DOHH2 (cell line): ENCODE measurements at regions not wholly inside any gene's neighbourhood (a gene's known extent, or its start where the extent isn't known, plus 50 kb on each side); places are given as distances from the start of the nearest gene placed in this dataset.

ENCODE experiments used
- H3F3A ChIP-seq: fragments of 200-600 bp; sonication (generic), shearing (Covaris generic); 2 replicates; pipeline ENCODE4 v1.6.0; 2016; ENCODE audit warnings: antibody characterized with exemption, mild to moderate bottlenecking; ENCODE audit not compliant: control insufficient read depth, insufficient read depth
- H3K27ac ChIP-seq: fragments of 200-600 bp; sonication (generic); 2 replicates; pipeline ENCODE4 v1.5.1; 2014; ENCODE audit warnings: low read depth, mild to moderate bottlenecking, low read length, moderate library complexity
- H3K27me3 ChIP-seq: fragments of 200-600 bp; sonication (generic); 2 replicates; pipeline ENCODE4 v1.6.1; 2014; ENCODE audit warnings: mild to moderate bottlenecking, low read length, mixed read lengths; ENCODE audit not compliant: control insufficient read depth
- H3K36me3 ChIP-seq: fragments of 200-600 bp; sonication (generic); 2 replicates; pipeline ENCODE4 v1.6.1; 2014; ENCODE audit warnings: mild to moderate bottlenecking, low read length, moderate library complexity, mixed read lengths; ENCODE audit not compliant: control insufficient read depth
- H3K4me1 ChIP-seq: fragments of 200-600 bp; sonication (generic); 2 replicates; pipeline ENCODE4 v1.6.1; 2014; ENCODE audit warnings: mild to moderate bottlenecking, low read length, mixed read lengths; ENCODE audit not compliant: control insufficient read depth
- H3K4me2 ChIP-seq: fragments of 200-600 bp; sonication (generic); 2 replicates; pipeline ENCODE4 v1.6.0; 2014; ENCODE audit warnings: mild to moderate bottlenecking, low read length, moderate library complexity
- H3K4me3 ChIP-seq: fragments of 200-600 bp; sonication (generic); 2 replicates; pipeline ENCODE4 v1.5.1; 2014; ENCODE audit warnings: mild to moderate bottlenecking, low read length, mixed read lengths
- H3K79me2 ChIP-seq: fragments of 200-600 bp; sonication (generic); 2 replicates; pipeline ENCODE4 v1.6.1; 2014; ENCODE audit warnings: mild to moderate bottlenecking, low read length, mixed read lengths; ENCODE audit not compliant: control insufficient read depth
- H3K9me2 ChIP-seq: fragments of 200-600 bp; sonication (generic); replicated peaks from 2 replicates; pipeline ENCODE4 v1.6.1; 2014; ENCODE audit warnings: mild to moderate bottlenecking, low read length, mixed read lengths; ENCODE audit not compliant: control insufficient read depth
- H3K9me3 ChIP-seq: fragments of 200-600 bp; sonication (generic); 2 replicates; pipeline ENCODE4 v1.6.1; 2014; ENCODE audit warnings: antibody characterized with exemption, low read length, mixed read lengths; ENCODE audit not compliant: control insufficient read depth, insufficient read depth
- H4K20me1 ChIP-seq: fragments of 200-600 bp; sonication (generic); 2 replicates; pipeline ENCODE4 v1.6.0; 2014; ENCODE audit warnings: low read depth, mild to moderate bottlenecking, antibody characterized with exemption, low read length, moderate library complexity; ENCODE audit not compliant: control insufficient read depth, insufficient read depth
- CTCF ChIP-seq: fragments of 200-600 bp; sonication (generic); IDR thresholded peaks from one replicate; pipeline ENCODE4 v1.5.1; 2014; ENCODE audit warnings: antibody characterized with exemption, mild to moderate bottlenecking, low read depth, low read length; ENCODE audit not compliant: poor library complexity, severe bottlenecking
- EZH2phosphoT487 ChIP-seq: fragments of 200-600 bp; sonication (generic); IDR thresholded peaks from 2 replicates; pipeline ENCODE4 v1.6.1; 2017; ENCODE audit warnings: borderline replicate concordance, mild to moderate bottlenecking, antibody characterized with exemption, low read length, moderate library complexity, mixed read lengths

GRCh38 chr1:68594851-68595250 is 98.0 kb upstream of the DEPDC1 start:
- no peaks in the 10 kb centered on the region for H3F3A ChIP-seq
- no peak for TF ChIP-seq EZH2phosphoT487
- TF ChIP-seq CTCF: no peak
- H3K79me2 ChIP-seq: no peaks in the 10 kb centered on the region
- H3K27ac ChIP-seq: no peak overlapping the region
- no peak overlapping the region for H3K4me3 ChIP-seq
- no peaks in the 10 kb centered on the region for H3K9me2 ChIP-seq
- H3K9me3 ChIP-seq: no peaks in the 10 kb centered on the region
- no peaks in the 10 kb centered on the region; the same call in 1 of the 2 replicates for H3K27me3 ChIP-seq
- H3K4me2 ChIP-seq: no peak overlapping the region
- H3K36me3 ChIP-seq: no peaks in the 10 kb centered on the region
- H3K4me1 ChIP-seq: no peaks in the 10 kb centered on the region
- H4K20me1 ChIP-seq: no peaks in the 10 kb centered on the region

GRCh38 chr1:68600049-68600661 is 103.3 kb upstream of the DEPDC1 start:
- H3K4me3 ChIP-seq: no peak overlapping the region
- TF ChIP-seq EZH2phosphoT487 (no peak), CTCF (peak; percentile 65)

GRCh38 chr1:68608289-68608688 is 111.4 kb upstream of the DEPDC1 start:
- H3K9me3 ChIP-seq: no peaks in the 10 kb centered on the region
- no peaks in the 10 kb centered on the region for H4K20me1 ChIP-seq
- no peaks in the 10 kb centered on the region for H3K9me2 ChIP-seq

More at GRCh38 chr1:68600049-68600661, 103.3 kb upstream of the DEPDC1 start:
- Histone ChIP-seq H3K9me3 (no peaks in the 10 kb centered on the region), H3K4me2 (no peak overlapping the region), H3K79me2 (no peaks in the 10 kb centered on the region), H3K4me1 (no peaks in the 10 kb centered on the region), H3K9me2 (no peaks in the 10 kb centered on the region), H3K27me3 (no peaks in the 10 kb centered on the region), H3K27ac (no peak overlapping the region), H4K20me1 (no peaks in the 10 kb centered on the region), H3K36me3 (no peaks in the 10 kb centered on the region), H3F3A (no peaks in the 10 kb centered on the region)

More at GRCh38 chr1:68608289-68608688, 111.4 kb upstream of the DEPDC1 start:
- TF ChIP-seq EZH2phosphoT487 (no peak), CTCF (no peak)
- Histone ChIP-seq H3K27me3 (peaks cover 4% of the 10 kb centered on the region; the same call in 1 of the 2 replicates), H3K4me1 (no peaks in the 10 kb centered on the region), H3K79me2 (no peaks in the 10 kb centered on the region), H3K36me3 (no peaks in the 10 kb centered on the region), H3K4me2 (no peak overlapping the region), H3K27ac (no peak overlapping the region), H3K4me3 (no peak overlapping the region), H3F3A (no peaks in the 10 kb centered on the region)
